ENCODE measurements at regions not wholly inside any gene's neighbourhood (a gene's known extent, or its start where the extent isn't known, plus 50 kb on each side); places are given as distances from the start of the nearest gene placed in this dataset.

DNA sequence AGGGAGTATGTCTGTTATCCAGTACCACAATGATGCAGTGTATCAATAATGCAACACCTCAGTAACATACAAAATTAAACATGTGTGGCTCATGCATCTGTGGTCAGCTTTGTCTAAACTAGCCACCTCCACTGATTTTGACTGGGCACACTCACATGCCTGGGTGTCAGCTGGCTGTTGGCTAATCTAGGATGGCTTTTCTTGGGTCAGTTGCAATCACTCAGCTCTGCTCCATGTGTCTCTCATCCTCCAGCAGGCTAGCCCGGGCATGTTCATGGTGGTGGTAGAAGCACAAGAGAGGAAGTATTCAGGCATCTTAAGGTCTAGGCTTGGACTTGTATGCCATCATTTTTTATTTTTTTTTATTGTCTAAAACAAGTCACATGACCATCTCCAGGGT lies 59.3 kb upstream of the JAG1 start:
- TF ChIP-seq POLR2A (IDR thresholded peaks at IDR 0.05; ENCODE audit: low read length): no peak
- no peak for TF ChIP-seq GATA1 (IDR thresholded peaks at IDR 0.05; ENCODE audit: low read depth, low read length)
